ENCODE measurements at regions not wholly inside any gene's neighbourhood (a gene's known extent, or its start where the extent isn't known, plus 50 kb on each side); places are given as distances from the start of the nearest gene placed in this dataset.

DNA sequence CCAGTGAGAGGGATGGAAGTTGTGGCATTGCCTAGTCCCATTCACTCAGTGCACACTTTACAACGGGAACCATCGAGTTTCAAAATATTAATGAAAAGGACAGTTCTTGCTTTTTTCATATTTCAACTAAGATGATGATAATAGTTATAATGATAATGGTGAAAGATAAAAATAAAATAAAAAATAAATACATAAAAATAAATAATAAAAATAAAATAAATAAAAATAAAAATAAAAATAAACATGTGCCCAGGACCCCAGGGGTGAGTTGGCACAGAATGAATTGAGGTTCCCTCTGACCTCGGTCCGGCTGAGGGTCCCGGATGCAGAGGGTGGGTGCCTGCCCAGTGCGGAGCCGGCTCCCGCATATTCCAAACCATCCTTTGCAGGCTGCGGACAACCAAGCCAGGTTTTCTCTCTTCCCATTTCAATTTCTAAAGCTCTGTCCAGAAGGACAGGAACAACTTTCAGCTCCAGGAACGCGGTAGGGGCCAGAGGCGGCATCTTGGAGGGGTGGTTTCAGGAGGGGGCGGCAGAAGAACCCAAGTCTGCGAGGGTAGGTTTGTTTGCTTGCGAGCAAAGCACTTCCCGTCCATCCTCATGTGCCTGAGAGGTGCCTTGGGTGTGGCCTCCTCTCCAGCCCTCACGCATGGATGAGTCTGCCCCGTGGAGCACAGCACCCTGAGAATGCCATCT is 236.8 kb downstream of the DLL1 start:
- TF ChIP-seq CTCF (IDR thresholded peaks at IDR 0.05; ENCODE audit: insufficient read depth, low read depth, low read length), result no peak
- TF ChIP-seq EZH2 (IDR thresholded peaks at IDR 0.05; ENCODE audit: insufficient read depth, low read length), result no peak

Data from astrocyte (in vitro differentiated cells and primary cell).